ENCODE measurements at regions not wholly inside any gene's neighbourhood (a gene's known extent, or its start where the extent isn't known, plus 50 kb on each side); places are given as distances from the start of the nearest gene placed in this dataset.

DNA sequence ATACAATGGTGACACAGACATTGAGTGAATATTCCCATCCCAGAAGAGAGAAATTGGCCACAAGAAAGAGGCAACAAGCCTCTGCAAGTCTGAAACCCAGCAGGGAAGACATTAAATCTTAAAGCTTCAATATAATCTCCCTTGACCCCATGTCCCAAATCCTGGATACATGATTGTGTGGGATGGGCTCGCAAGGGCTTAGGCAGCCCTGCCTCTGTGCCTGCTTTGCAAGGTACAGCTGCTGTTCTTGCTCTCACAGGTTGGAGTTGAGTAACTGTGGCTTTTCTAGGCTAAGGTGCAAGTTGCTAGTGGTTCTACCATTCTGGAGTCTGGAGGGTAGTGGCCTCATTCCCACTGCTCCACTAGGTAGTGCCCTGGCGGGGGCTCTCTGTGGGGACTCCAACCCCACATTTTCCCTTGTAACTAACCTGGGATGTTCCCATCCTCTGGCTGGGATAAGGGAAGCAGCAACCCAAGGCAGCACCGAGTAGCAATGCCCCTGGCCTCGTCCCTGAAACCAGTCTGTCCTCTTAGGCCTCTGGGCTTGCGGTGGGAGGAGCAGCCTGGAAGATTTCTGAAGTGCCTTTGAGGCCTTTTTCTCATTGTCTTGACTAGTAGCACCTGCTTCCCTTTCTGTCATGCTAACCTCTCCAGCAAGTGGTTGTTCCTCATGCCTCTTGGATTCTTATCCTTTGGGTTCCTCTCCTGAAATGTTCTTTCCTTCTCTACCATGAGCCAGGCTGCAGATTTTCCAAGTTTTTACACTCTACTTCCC lies 90.0 kb downstream of the FAM174B start:
- no peak for DNase-seq (ENCODE audit: low spot score)

GRCh38 chr15:92561754-92562153 lies 93.8 kb downstream of the FAM174B start:
- no peak for DNase-seq (ENCODE audit: low spot score)

GRCh38 chr15:92553317-92553716 lies 102.3 kb downstream of the FAM174B start:
- DNase-seq (ENCODE audit: low spot score), result no peak

DNA sequence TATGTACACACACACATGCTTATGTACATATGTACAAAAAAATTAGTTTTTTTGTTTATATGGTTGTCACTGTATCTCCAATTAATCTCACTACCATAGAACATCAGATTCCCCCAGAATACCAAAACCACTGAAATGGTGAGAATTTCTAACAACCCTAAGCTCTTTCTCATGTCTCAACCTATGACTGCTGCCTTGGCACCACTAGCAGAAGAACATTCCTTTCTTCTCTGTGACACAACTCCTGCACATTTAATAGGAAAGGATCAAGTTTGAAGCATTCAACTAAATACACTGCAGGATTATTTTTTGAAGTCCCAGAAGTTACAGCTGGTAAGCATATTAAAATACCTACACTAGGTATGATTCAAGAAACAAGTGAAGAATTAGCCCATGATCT lies 109.6 kb downstream of the FAM174B start:
- no peak for DNase-seq (ENCODE audit: low spot score)

GRCh38 chr15:92541291-92542200 lies 114.0 kb downstream of the FAM174B start:
- no peak for DNase-seq (ENCODE audit: low spot score)

DNA sequence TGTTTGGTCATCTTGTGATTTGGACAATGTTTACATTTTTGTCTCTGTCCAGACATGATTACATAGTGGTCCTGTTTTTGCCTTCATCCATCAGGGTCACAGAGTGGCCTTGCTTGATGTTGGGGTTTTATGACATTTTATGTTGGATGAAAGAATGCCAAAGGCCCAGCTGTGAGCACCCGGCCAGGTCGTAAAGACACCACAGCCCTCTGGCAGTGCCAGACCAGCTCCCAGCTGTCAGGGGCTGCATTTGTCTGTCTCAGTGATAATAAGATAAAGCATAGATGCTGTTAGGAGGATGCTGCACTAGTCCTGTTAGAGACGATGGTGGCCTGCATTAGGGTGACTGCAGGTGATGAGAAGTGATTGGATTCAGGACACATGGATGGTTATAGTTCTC lies 117.5 kb downstream of the FAM174B start:
- no peak for DNase-seq (ENCODE audit: low spot score)

DNA sequence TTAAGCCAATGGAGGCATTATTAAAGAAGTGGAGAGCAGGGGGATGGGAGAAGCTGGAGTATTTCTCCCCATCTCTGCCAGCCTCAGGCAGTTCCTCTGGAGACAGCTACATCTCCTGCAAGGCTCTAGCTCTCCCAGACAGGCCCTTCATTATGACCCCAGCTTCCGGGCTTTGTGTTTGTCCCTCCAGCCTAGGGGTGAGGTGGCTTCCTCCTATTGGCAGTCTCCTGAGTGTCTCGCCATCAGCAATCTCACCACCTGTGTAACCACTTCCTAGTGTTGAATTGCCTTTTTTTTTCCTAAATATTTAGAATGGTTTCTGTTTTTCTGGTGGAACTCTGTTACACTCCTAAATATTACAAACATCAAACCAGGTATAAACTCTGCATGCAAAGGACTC lies 122.3 kb downstream of the FAM174B start:
- no peak for DNase-seq (ENCODE audit: low spot score)

DNA sequence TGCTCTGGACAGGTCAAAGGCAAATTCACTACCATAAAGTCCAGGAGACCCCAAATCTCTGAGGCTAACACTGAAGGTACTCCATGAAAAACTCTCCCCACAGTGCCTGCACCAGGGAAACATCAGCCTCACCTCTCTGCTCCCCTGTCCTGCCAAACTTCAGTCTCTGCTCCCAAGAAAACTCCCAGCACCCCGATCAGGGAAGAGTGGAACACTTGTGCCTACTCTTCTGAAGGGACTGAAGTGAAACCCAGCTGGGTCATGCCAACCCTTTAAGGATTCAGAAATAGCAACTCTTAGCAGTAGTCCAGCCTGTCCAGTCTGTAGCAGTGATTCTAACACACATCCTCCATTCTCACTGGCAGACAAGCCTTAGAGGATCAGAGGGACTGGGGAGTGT lies 124.2 kb downstream of the FAM174B start:
- DNase-seq (ENCODE audit: low spot score), result no peak

GRCh38 chr15:92528736-92529135 lies 126.8 kb downstream of the FAM174B start:
- DNase-seq (ENCODE audit: low spot score), result no peak

- no peak for DNase-seq (ENCODE audit: low spot score)
These were observed 128.4 kb downstream of the FAM174B start for GRCh38 chr15:92527197-92527596.

DNA sequence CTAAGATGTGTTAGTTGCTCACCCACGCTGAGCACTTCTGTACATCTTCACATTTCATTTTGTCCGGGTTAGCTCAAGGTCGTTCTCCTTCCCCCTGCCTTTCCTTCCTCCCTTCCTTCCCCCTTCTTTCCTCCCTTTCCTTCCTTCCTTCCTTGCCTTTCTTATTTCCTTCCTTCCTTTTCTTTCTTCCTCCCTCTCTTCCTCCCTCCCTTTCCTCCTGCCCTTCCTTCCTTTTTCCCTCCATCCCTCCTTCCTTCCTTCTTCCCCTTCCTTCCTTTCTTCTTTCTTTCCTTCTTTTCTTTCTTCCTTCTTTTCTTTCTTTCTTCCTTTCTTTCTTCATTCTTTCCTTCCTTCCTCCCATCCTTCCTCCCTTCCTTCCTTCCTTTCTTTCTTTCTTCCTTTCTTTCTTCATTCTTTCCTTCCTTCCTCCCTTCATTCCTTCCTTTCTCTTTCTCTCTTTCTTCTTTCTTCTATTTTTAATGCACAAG lies 129.8 kb downstream of the FAM174B start:
- DNase-seq (ENCODE audit: low spot score), result no peak

DNA sequence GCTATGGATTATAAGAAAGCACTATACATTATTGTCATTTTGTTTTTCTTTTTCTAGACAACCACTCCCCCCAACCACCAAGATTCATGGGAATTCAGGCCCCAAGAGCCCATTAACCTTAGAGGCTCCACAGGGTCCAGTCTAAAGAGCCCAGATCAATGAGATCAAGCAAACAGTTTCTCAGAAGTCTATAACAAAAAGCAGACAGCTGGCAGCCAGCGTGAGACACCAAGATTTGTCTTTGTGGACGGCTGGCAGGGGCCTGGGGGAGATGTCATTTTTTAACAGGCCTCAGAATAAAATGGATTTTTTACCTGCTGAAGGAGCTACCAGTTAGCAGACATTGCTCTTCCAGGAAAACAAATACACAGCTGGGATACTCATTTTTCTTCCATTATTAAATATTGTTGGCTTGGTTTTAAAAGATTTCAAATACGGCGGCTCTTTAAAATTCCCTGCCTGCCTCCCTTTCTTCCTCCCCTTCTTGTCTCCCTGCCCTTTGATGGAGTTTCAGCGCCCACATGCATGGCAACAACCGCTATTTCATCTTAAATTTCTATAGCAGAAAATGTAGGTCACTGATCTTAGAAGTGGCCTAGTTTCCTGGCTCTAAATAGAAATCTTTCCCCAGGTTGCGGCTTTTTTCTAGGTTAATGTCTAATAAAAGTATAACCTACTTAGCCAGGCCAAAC lies 130.6 kb downstream of the FAM174B start:
- DNase-seq (ENCODE audit: low spot score), result no peak

DNA sequence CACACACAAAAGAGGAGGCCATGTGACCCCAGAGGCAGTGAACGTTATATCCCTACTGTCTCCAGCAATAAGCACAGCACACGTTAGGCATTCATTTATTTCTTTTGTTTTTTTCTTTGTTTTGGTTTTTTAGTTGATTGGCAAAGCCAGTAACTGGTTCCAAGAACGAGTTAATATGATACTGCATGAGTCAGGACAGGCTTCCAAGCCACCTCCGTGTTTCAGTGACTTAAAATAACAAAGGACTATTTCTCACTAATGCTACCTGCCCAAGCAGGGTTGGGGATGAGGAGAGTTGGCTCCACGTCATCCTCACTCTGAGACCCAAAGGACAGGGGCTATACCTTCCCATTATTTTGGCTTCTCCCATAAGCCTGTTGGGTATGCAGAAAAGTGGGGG lies 130.5 kb downstream of the ST8SIA2 start:
- no peak for DNase-seq (ENCODE audit: low spot score)

GRCh38 chr15:92523176-92523575 lies 129.5 kb downstream of the ST8SIA2 start:
- no peak for DNase-seq (ENCODE audit: low spot score)

- peak; percentile 56 for DNase-seq (ENCODE audit: low spot score)
These were observed 127.9 kb downstream of the ST8SIA2 start for GRCh38 chr15:92521624-92522008.

DNA sequence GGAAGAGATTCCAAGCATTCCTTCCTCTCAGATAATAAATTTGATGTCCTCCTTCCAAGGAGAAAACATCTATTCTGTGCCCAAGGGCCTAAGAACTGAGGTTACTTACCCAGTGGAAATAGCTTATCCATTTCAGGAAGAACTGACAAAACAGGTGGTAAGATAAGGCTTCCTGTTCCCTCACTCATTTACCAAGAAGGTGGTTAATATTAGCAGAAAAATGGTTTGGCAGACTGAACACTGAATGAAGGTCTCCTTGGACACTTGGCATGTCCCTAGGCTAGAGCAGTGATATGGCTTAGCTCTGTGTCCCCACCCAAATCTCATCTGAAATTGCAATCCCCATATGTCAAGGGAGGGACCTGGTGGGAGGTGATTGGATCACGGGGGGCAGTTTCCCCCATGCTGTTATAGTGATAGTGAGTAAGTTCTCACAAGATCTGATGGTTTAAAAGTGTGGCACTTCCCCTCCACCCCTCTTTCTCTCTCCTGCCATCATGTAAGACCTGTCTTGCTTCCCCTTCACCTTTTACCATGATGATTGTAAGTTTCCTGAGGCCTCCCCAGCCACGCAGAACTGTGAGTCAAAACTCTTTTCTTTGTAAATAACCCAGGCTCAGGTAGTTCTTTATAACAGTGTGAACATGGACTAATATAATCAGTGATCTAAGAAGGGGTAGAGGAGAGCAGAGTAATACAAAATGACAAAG lies 127.4 kb downstream of the ST8SIA2 start:
- DNase-seq (ENCODE audit: low spot score), result no peak

DNA sequence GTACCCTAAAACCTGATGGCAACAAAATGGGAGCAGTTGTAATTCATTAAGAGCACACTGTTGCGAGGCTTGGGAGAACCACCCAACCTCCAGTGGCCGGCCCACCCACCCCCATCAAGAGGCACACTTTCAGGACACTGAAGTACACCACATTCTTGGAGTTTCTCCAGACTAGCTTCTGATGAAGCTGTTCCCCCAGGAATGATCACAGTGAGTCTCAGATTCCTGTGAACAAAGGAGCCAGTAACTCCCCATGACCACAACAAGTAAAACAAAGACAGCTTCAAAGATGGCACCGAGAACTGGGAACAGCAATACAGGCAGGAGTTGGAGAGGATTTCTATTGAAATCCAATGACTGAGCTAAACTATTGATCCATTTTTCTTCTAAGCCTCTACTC lies 126.0 kb downstream of the ST8SIA2 start:
- DNase-seq (ENCODE audit: low spot score), result no peak
